ENCODE measurements at regions not wholly inside any gene's neighbourhood (a gene's known extent, or its start where the extent isn't known, plus 50 kb on each side); places are given as distances from the start of the nearest gene placed in this dataset.

DNA sequence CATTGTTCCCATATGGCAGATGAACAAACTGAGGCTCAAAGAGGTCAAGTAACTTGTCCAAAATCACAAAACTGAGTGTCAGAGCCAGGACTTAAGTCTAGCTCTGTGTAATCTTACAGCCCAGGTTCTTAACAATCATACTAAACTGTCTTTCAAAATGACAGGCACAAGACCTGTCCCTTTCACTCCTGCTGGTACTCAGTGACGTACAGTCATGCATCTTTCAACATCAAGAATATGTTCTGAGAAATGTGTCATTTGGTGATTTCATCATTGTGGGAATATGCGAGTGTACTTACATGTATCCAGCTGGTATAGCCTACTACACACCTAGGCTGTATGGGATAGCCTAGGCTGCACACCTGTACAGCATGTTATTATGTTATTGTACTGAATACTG, 646.8 kb upstream of the WWC1 start:
- no peak for TF ChIP-seq CTCF (IDR thresholded peaks at IDR 0.05 in 4 of 5, conservative IDR thresholded peaks at IDR 0.05 in 1 of 5)
- no peak for TF ChIP-seq POLR2A (IDR thresholded peaks at IDR 0.05)

All from gastrocnemius medialis (tissue), 4 donors.